GM10248 (cell line): ENCODE measurements at regions not wholly inside any gene's neighbourhood (a gene's known extent, or its start where the extent isn't known, plus 50 kb on each side); places are given as distances from the start of the nearest gene placed in this dataset.

Experiments used
- CTCF ChIA-PET: fragments of 300-600 bp; sonication (Branson Sonifier 250); formaldehyde crosslinking; extraction: SDS; loops from one replicate; lab custom pipeline; 2021; ENCODE audit warnings: antibody characterized with exemption; lab: Yijun Ruan, JAX
- POLR2A ChIA-PET: fragments of 350-650 bp; sonication (Branson Sonifier 250); formaldehyde crosslinking; extraction: SDS; loops from one replicate; lab custom pipeline; 2020; ENCODE audit warnings: antibody characterized with exemption; lab: Yijun Ruan, JAX
- DNase-seq: peaks from one replicate; pipeline ENCODE4 v3.0.0; 2012; ENCODE audit errors: extremely low spot score
- CTCF ChIP-seq: IDR thresholded peaks from 2 replicates; pipeline ENCODE4 v1.5.1; 2012; ENCODE audit warnings: mild to moderate bottlenecking, low read depth; ENCODE audit errors: extremely low read depth, missing control alignments, control extremely low read depth

DNA sequence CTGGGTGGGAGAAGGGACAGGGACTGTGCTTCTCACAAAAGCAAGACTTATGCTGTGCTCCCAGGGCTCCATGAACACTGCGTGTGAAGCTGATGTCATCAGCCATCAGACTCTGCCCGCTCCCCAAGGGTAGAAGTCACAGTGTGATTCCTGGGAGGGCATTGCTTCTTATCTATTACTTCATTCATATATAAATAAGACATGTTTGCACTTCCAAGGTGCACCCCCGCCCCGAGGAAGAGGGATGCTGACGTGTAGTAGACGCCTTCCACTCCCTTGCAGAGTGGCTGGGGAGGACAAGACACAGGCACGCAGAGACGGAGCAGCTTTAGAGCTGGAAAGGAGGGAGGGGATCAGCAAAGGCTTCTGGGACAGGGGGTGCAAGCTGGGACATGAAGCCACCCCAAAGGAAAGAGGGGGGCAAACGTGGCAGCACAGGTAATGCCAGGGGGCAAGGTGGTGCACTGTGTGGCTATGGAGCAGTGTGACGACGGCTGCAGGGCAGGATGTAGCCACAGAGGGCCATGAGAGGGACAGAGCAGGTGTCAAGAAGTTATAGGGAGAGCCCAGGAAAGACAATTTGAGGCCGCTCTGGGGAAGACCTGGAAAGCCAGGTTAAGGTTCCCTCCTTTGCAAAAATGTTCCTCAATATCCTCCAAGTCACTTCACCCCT lies 558.5 kb downstream of the MN1 start:
- no peak for TF ChIP-seq CTCF
- CTCF ChIA-PET = no interaction called here
- no peak for DNase-seq
- POLR2A ChIA-PET = no interaction called here

DNA sequence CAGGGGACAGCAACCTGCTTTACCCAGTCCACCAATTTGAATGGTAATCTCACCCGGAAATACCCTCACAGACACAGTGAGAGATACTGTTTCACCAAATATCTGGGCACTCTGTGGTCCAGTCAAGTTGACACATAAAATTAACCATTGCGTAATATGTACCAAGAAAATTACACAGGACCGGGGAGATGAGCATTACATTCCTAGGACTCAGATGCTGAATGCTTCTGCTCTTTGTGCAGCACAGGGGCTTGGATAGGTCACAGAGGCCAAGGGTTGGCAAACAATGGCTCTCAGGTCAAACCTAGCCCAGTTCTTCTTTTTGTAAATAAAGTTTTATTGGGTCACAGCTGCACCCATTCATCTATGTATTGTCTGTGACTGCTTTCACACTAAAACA lies 557.2 kb downstream of the MN1 start:
- CTCF ChIA-PET = no interaction called here
- no peak for DNase-seq
- POLR2A ChIA-PET = no interaction called here
- no peak for TF ChIP-seq CTCF

DNA sequence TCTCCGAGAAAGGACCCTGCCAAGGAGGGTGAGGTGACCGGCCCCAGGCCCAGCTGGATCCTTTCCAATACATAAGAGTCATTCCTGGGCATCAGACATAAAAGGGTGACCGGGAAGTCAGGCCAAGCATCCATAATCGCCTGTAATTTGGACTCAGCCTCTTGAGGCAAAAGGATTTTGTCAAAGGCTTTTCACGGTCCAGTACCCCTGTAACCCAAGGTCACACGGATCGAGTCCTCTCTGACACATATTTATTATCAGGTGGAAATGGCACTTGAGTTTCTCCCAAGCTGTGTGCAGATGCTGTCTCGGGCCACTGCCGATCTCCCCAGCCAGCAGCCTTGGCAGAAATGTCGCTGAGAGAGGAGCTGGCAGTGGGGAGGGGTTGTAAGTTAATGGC lies 556.5 kb downstream of the MN1 start:
- CTCF ChIA-PET = no interaction called here
- no peak for TF ChIP-seq CTCF
- POLR2A ChIA-PET = no interaction called here
- no peak for DNase-seq

GRCh38 chr22:27246558-27246957 lies 555.0 kb downstream of the MN1 start:
- ChIA-PET POLR2A (no interaction called here), CTCF (no interaction called here)

GRCh38 chr22:27247701-27248434 lies 553.7 kb downstream of the MN1 start:
- no peak for DNase-seq
- no peak for TF ChIP-seq CTCF
- ChIA-PET CTCF (no interaction called here), POLR2A (no interaction called here)

More at GRCh38 chr22:27246558-27246957, 555.0 kb downstream of the MN1 start:
- no peak for TF ChIP-seq CTCF
- no peak for DNase-seq

DNA sequence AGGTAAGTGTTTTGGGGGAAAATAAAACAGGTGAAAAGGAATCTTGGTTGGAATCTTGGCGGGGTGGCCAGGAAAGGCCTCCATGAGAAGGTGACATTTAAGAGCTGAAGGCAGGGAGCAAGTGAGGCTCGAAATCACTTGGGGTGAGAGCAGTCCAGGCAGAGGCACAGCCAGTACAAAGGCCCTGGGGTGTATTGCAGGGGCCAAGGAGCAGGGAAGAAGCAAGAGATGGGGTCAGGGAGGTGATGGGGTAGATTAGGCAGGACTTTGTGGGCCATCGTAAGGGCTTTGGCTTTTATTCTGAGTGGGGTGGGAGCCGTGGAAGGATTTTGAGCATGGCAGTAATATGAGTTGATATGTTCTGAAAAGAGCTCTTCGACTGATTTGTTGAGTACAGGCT lies 551.1 kb downstream of the MN1 start:
- no peak for TF ChIP-seq CTCF
- no peak for DNase-seq
- ChIA-PET CTCF (interaction anchor here (1.1 kb wide), 1 partner anchor 9 kb away, joined by 3 read pairs; no protein-coding TSS in a partner anchor), POLR2A (no interaction called here)
